Common myeloid progenitor, CD34-positive (primary cell): ENCODE measurements at regions not wholly inside any gene's neighbourhood (a gene's known extent, or its start where the extent isn't known, plus 50 kb on each side); places are given as distances from the start of the nearest gene placed in this dataset.

Source experiments
- CTCF ChIA-PET: fragments of 350-600 bp; sonication (Branson Sonifier 250); formaldehyde crosslinking; loops from one replicate; lab custom pipeline; 2021; ENCODE audit warnings: antibody characterized with exemption; lab: Charles Lee
- POLR2A ChIA-PET: fragments of 350-600 bp; sonication (Branson Sonifier 250); formaldehyde crosslinking; loops from one replicate; lab custom pipeline; 2021; ENCODE audit warnings: antibody characterized with exemption; lab: Charles Lee
- DNase-seq, 3 donors: peaks; one replicate each; pipeline versions ENCODE4 v3.0.0 to v3.0.0-alpha.2; 2013
- H3K27ac ChIP-seq, 2 experiments: 1 replicate in 1 of 2; 2 replicates in 1 of 2; pipeline ENCODE4 v1.7.0; 2013; ENCODE audit warnings: inconsistent platforms in 2 of 2, low read length in 2 of 2, mild to moderate bottlenecking in 2 of 2, low read depth in 1 of 2, moderate library complexity in 1 of 2; ENCODE audit not compliant: severe bottlenecking in 2 of 2, insufficient read depth in 1 of 2, poor library complexity in 1 of 2
- H3K27me3 ChIP-seq, 5 experiments: replicated peaks in 2 of 5; 1 replicate in 3 of 5; 2 replicates in 2 of 5; pipeline versions ENCODE4 v1.6.1 to v1.7.0; 2013; ENCODE audit warnings: low read length in 4 of 5, mild to moderate bottlenecking in 2 of 5, moderate library complexity in 2 of 5, inconsistent platforms in 1 of 5; ENCODE audit not compliant: insufficient read depth in 5 of 5, control insufficient read depth in 4 of 5
- H3K36me3 ChIP-seq, 4 experiments: 1 replicate in 2 of 4; 2 replicates in 2 of 4; pipeline versions ENCODE4 v1.6.1 to v1.7.0; 2013; ENCODE audit warnings: low read length in 3 of 4, control low read depth in 1 of 4, mild to moderate bottlenecking in 1 of 4; ENCODE audit not compliant: control insufficient read depth in 4 of 4, insufficient read depth in 4 of 4
- H3K4me1 ChIP-seq, 4 experiments: 1 replicate in 3 of 4; 2 replicates in 1 of 4; pipeline versions ENCODE4 v1.6.1 to v1.7.1; 2013; ENCODE audit warnings: low read length in 3 of 4, mild to moderate bottlenecking in 3 of 4, control low read depth in 1 of 4, inconsistent platforms in 1 of 4, moderate library complexity in 1 of 4; ENCODE audit not compliant: control insufficient read depth in 4 of 4, insufficient read depth in 4 of 4; ENCODE audit errors: control extremely low read depth in 1 of 4
- H3K4me3 ChIP-seq, 7 experiments: 1 replicate in 4 of 7; 2 replicates in 3 of 7; pipeline versions ENCODE4 v1.5.1 to v1.7.0; 2013; ENCODE audit warnings: mild to moderate bottlenecking in 7 of 7, low read length in 6 of 7, moderate library complexity in 6 of 7, inconsistent platforms in 2 of 7, low read depth in 2 of 7, control low read depth in 1 of 7; ENCODE audit not compliant: insufficient read depth in 4 of 7, control insufficient read depth in 1 of 7; ENCODE audit errors: extremely low read depth in 1 of 7
- H3K9me3 ChIP-seq, 5 experiments: 1 replicate in 4 of 5; 2 replicates in 1 of 5; pipeline versions ENCODE4 v1.6.1 to v1.7.1; 2013; ENCODE audit warnings: low read length in 4 of 5, mild to moderate bottlenecking in 2 of 5, inconsistent platforms in 1 of 5, low read depth in 1 of 5, moderate library complexity in 1 of 5; ENCODE audit not compliant: control insufficient read depth in 4 of 5, insufficient read depth in 2 of 5; ENCODE audit errors: control extremely low read depth in 1 of 5
- WGBS: methylation state at CpG from one replicate; pipeline ENCODE4 v1.1.5; 2013; ENCODE audit not compliant: insufficient coverage; 5-methylcytosine and 5-hydroxymethylcytosine counted together

DNA sequence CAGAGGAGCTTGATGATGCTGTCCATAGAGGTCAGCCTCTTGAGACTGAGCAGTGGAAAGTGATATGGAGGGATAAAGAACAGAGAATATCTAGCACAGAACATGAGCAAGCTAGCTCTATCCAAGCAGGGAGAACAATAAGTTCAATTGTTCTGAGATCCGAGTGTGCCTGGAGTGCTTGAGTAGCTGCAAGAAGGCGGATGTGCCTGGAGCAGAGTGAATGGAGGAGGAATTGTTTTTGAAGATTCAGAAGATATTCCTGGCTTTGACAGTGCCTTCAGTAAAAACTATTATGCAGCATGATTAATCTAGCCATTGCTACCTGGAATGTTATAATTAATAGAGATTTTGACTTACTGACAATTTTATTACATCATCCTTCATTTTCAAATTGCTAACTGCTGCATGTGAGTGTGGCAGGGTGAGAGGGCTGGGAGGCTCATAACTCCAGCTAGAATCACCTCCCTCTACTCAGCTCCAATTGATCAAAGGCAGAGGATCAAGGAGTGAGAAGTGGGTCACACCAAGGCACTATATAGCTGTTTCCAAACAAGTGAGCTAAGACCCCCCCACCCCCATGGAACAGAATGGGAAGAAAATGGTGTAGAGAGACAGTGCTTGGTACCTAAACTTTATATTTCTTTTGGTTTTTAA, 302.8 kb downstream of the ADRA2A start:
- H3K4me1 ChIP-seq, result peaks cover 0 to 5% (median 0%) of the 10 kb centered on the region in 4 experiments
- no peak for DNase-seq
- no peaks in the 10 kb centered on the region for H3K36me3 ChIP-seq
- H3K27ac ChIP-seq, result no peak overlapping the region
- CTCF ChIA-PET, result no interaction called here
- peaks cover 0 to 2% (median 0%) of the 10 kb centered on the region in 5 experiments for H3K9me3 ChIP-seq
- 95% methylated on average over 2 of the region's 2 CpGs for WGBS
- POLR2A ChIA-PET, result no interaction called here
- H3K4me3 ChIP-seq, result no peak overlapping the region
- peaks cover 0 to 5% (median 0%) of the 10 kb centered on the region in 5 experiments for H3K27me3 ChIP-seq

DNA sequence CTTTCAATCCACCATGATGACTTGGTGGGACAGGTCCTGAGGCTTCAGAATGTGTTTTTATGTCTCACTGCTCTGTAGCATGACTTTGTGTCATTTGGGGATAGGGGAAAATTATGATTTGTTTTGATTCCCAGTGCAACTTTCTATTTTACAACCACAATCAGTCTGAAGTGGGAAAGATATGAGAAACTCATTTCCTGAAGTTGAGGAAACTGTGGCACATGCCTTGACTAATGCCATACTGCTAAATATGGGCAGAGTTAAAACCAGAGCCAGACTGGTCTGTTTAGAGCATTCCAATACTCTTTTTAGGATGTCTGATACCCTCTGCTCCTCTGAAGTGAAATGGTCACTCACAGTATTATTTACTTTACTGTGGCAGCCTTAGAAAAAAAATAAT, 307.7 kb downstream of the ADRA2A start:
- CTCF ChIA-PET, result no interaction called here
- DNase-seq, result peak in 1 of 3 donors; percentile 1
- Histone ChIP-seq H3K27me3 (peaks cover 0 to under 1% (median 0%) of the 10 kb centered on the region in 5 experiments), H3K36me3 (no peaks in the 10 kb centered on the region), H3K4me1 (peaks cover 0 to 6% (median 0%) of the 10 kb centered on the region in 4 experiments), H3K27ac (no peak overlapping the region), H3K9me3 (peaks cover 0 to 2% (median 0%) of the 10 kb centered on the region in 5 experiments), H3K4me3 (no peak overlapping the region)
- POLR2A ChIA-PET, result no interaction called here

DNA sequence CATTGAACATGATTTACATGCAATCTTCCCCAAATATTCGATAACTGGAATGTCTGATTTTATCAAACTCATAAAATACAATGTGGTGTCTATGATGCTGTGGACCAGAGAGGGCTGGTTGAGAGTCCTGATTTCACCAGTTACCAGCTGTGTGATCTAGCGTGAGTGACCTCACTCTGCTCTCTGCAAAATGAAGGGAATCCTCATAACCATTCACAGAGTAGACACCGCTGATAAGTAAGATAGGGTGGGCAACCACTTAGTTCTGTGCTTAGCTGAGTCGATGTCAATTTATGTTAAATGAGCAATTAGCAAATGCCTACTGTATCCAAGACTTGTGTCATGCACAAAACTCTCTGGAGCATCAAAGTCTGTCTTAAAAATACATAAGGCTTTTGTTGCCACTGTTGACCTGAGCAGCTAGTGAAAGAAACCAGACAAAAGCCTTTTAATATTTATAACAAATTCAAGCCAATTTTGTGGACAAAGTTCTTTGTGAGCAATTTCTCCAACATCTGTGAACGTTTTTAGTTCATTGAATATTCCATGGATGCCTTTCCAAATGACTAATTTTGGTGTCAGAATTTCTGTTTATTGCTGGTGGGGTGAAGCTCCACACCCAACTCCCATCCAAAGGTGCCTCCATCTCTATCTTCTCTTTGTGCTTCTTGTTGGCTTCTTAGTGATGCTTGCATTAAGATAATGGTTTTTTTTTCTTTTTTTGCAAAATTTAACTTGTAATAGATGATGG, 314.2 kb downstream of the ADRA2A start:
- no peak for DNase-seq
- 100% methylated on average over 3 of the region's 5 CpGs for WGBS
- H3K4me3 ChIP-seq, result no peak overlapping the region
- no peaks in the 10 kb centered on the region for H3K9me3 ChIP-seq
- no peaks in the 10 kb centered on the region for H3K36me3 ChIP-seq
- no peak overlapping the region for H3K27ac ChIP-seq
- H3K27me3 ChIP-seq, result no peaks in the 10 kb centered on the region
- ChIA-PET CTCF (interaction anchor here (0.8 kb wide), 1 partner anchor 22 kb away, joined by 3 read pairs; no protein-coding TSS in a partner anchor), POLR2A (interaction anchor here (0.6 kb wide), 1 partner anchor 407 kb away, joined by 4 read pairs; no protein-coding TSS in a partner anchor)
- H3K4me1 ChIP-seq, result peaks cover 0 to 13% (median 4%) of the 10 kb centered on the region in 4 experiments

DNA sequence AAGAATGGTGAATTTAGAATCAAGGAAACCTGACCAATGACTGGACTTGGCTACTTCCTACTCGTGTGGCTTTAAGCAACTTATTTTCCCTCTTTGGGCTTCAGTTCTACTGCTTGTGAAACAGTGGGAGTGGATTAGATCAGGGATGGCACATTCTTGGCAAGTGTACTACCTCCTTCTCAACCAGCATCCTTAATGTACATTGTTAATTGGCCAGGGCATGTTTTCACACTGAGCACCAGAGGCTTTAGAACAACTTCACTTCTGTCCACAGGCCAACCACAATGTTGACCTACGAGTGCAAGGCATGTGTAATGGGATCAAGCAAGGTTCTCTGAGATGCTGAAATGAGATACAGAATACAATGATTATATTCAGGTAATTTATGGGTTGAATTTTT, 315.3 kb downstream of the ADRA2A start:
- peaks cover 0 to 13% (median 4%) of the 10 kb centered on the region in 4 experiments for H3K4me1 ChIP-seq
- ChIA-PET CTCF (interaction anchor here (0.6 kb wide), 1 partner anchor 10 kb away, joined by 3 read pairs; no protein-coding TSS in a partner anchor), POLR2A (no interaction called here)
- H3K27me3 ChIP-seq, result no peaks in the 10 kb centered on the region
- H3K27ac ChIP-seq, result no peak overlapping the region
- no peak overlapping the region for H3K4me3 ChIP-seq
- H3K36me3 ChIP-seq, result no peaks in the 10 kb centered on the region
- WGBS, result 100% methylated on average over 1 of the region's 2 CpGs
- H3K9me3 ChIP-seq, result no peaks in the 10 kb centered on the region
- no peak for DNase-seq

DNA sequence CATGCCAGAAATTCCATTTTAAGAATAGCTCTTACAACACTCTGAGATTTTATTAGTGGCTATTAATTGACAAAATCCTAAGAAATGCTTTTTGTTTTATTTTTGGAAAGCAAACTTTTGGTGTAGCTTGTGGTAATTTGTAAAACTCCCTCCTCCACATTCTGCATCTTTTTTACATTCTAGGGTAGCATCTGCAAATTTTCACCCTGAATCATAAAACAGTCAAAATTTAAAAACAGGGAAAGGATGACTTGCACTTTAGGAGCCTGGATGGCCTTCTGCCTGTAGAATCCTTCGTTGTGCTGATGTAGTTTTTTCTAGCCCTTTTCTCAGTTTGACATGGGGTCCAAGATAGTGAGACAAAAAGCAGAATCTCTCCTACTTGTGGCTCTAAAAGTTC, 316.1 kb downstream of the ADRA2A start:
- ChIA-PET CTCF (interaction anchor here (0.6 kb wide), 1 partner anchor 10 kb away, joined by 3 read pairs; no protein-coding TSS in a partner anchor), POLR2A (no interaction called here)
- no peaks in the 10 kb centered on the region for H3K36me3 ChIP-seq
- WGBS, result 0% methylated on average over 1 of the region's 1 CpG
- H3K4me3 ChIP-seq, result no peak overlapping the region
- H3K9me3 ChIP-seq, result no peaks in the 10 kb centered on the region
- peaks cover 0 to 13% (median 4%) of the 10 kb centered on the region in 4 experiments for H3K4me1 ChIP-seq
- DNase-seq, result peak in 2 of 3 donors; percentile 27 to 43
- no peaks in the 10 kb centered on the region for H3K27me3 ChIP-seq
- H3K27ac ChIP-seq, result peak overlapping the region in 1 of 2 experiments; percentile 9

DNA sequence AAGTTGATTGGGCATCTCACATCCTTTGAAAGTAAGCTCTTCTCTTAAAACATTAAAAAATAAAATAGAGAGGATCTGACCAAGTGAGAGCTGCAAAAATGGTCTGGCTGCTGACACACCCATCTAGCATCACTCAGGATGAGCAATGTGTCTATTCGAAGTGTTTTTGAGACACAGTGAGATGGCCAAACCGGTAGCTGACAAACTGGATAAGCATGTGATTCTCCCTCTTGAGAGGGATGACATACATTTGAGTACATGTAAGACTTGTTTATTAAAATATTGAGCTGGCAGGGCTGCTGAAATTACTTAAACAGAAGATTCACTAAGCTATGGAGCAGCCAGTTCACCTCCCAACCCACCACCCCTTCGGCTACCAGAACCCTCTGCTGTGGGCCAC, 333.9 kb downstream of the ADRA2A start:
- POLR2A ChIA-PET, result no interaction called here
- WGBS, result 100% methylated on average over 2 of the region's 3 CpGs
- Histone ChIP-seq H3K27me3 (no peaks in the 10 kb centered on the region), H3K36me3 (no peaks in the 10 kb centered on the region), H3K27ac (no peak overlapping the region), H3K4me3 (no peak overlapping the region), H3K9me3 (peaks cover 0 to 2% (median 0%) of the 10 kb centered on the region in 5 experiments), H3K4me1 (no peaks in the 10 kb centered on the region)
- CTCF ChIA-PET, result no interaction called here
- DNase-seq, result no peak

DNA sequence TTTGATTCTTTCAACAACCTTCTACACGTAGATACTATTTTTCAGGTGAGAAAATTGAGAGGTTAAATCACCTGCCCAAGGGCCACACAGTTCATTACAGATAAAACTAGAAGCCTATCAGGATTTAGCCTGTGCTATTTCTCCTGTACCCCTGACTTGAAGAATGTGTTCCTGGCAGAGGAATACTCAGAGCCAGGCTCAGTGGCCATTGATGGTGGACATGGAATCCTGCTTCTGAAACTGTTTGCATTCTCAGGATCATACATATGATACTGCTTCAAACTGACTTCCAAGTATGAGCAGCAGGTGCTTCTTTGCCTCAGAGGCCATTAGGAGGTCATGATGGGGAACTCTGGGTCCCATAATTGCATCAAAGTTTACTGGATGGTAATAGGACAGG, 348.6 kb downstream of the ADRA2A start:
- DNase-seq, result no peak
- H3K36me3 ChIP-seq, result no peaks in the 10 kb centered on the region

More for the DNA sequence above, 348.6 kb downstream of the ADRA2A start:
- Histone ChIP-seq H3K27me3 (no peaks in the 10 kb centered on the region), H3K27ac (no peak overlapping the region), H3K4me1 (no peaks in the 10 kb centered on the region), H3K9me3 (no peaks in the 10 kb centered on the region), H3K4me3 (no peak overlapping the region)
- ChIA-PET POLR2A (no interaction called here), CTCF (no interaction called here)
- no CpG with 5 or more reads among the region's 1 CpG for WGBS
